ENCODE measurements at regions not wholly inside any gene's neighbourhood (a gene's known extent, or its start where the extent isn't known, plus 50 kb on each side); places are given as distances from the start of the nearest gene placed in this dataset.
"Not testable (repeated sequence)": the region's sequence is repeated elsewhere in the genome, so short reads cannot be mapped to it uniquely, and the experiment has no call there.

DNA sequence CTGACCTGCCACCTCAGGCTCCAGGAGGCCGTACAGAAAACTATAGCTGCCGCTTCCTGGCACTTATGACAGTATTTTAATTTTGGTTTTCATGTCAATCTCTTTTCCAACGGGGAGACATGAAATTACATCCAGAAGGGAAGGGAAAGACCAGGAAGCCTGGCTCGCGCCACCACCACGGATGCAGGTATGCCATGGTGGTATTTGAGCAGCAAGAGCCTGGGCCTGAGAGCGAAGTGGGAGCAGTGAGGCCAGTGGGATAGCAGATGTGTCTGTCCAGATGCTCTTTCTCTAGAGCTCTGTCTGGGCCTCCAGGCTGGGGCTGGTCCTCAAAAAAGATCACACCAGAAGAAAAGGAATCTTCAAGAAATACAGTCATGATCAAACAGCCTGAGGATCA, 82.5 kb upstream of the CPEB2 start:
- no peak for DNase-seq (ENCODE audit: low spot score)

DNA sequence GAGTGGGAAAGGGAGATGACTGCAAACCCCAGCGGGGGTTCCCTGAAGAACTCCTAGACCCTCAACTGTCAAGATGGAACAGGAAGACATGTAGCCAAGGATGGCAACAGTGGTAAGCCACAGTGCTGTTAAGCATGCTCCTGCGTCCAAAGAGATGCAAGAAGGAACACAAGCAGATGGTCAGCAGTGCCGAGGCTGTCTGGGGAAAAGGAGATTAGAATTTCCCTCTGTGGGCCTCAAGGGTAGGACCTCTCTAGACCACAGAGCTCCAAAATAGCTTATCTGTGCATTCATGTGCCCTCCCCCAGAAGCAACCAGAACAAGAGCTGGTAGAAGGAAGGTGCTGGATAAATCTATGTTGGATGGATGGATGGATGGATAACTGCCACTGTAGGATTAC, 82.0 kb upstream of the CPEB2 start:
- DNase-seq (ENCODE audit: low spot score), result no peak

DNA sequence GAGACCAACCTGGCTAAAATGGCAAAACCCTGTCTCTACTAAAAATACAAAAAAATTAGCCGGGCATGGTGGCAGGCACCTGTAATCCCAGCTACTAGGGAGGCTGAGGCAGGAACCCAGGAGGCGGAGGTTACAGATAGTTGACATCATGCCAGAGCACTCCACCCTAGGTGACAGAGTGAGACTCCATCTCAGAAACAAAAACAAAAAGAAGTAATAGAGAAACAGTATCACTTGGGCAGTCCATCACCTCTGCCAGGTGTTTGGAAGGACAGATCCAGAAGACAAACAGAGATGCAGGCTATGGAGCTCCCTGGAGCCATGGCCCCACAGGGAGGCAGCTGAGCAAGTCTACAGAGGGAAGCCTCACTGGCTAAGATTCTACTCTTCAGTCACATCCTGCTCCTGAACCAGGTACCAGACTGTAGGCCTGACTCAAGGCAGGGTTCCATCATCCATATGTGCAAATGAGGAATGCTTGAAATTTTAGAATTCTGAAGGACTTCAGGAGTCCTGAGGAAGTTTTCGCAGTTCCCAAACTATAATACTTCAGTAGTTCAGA, 81.4 kb upstream of the CPEB2 start:
- DNase-seq (ENCODE audit: low spot score), result no peak

DNA sequence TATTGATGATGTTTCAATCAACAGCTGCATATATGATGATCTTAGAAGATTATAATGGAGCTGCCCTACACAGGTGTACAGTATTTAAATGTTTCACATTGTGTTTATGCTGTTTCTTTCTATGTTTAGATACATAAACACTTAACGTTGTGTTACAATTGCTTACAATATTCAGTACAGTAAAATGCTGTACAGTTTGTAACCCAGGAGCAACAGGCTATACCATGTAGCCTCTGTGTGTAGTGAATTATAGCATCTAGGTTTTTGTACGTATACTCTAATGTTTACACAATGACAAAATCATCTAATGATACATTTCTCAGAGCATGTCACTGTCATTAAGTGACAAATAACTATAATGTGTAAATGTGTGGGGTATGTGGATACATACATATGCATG, 80.5 kb upstream of the CPEB2 start:
- DNase-seq (ENCODE audit: low spot score), result not testable (repeated sequence)

DNA sequence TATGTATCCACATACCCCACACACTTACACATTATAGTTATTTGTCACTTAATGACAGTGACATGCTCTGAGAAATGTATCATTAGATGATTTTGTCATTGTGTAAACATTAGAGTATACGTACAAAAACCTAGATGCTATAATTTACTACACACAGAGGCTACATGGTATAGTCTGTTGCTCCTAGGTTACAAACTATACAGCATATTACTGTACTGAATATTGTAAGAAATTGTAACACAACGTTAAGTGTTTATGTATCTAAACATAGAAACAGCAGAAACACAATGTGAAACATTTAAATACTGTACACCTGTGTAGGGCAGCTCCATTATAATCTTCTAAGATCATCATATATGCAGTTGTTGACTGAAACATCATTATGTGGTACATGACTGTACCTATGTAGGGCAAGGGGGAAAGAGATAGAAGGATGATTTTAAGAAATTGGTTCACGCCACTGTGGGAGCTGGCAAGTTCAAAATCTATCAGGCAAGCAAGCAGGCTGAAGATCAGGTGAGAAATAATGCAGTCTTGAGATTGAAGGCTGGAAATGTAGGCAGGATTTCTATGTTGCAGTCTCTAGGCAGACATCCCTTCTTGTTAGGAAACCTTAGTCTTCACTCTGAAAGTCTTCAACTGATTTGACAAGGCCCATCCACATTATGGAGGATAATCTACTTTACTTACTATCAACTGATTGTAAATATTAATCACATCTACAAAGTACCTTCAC, 78.0 kb upstream of the CPEB2 start:
- DNase-seq (ENCODE audit: low spot score), result no peak

DNA sequence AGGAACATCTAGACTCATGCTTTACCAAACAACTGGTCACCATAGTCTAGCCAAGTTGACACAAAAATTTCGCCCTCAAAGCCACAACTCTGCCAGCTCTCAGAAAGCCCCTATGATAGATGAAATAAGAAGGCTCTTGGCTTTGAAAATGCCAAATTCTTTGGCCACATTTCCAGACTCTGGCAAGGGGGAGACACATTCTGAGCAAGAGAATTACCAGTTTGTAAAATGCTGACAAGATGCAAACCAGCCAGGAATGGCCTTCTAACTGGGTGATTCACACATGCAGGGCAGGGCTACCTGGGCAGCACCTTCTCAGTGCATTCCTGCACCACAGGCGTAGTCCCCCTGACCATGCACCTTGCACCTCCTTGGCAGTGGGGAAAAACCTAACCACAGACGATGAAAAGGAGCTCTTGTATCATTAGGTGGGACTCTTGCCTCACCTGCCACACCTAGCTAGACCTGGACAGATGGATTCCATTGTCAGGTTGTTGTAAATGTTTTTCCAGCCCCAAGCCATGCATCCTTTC, 77.4 kb upstream of the CPEB2 start:
- DNase-seq (ENCODE audit: low spot score), result no peak

GRCh38 chr4:14925471-14925870, 76.8 kb upstream of the CPEB2 start:
- no peak for DNase-seq (ENCODE audit: low spot score)

DNA sequence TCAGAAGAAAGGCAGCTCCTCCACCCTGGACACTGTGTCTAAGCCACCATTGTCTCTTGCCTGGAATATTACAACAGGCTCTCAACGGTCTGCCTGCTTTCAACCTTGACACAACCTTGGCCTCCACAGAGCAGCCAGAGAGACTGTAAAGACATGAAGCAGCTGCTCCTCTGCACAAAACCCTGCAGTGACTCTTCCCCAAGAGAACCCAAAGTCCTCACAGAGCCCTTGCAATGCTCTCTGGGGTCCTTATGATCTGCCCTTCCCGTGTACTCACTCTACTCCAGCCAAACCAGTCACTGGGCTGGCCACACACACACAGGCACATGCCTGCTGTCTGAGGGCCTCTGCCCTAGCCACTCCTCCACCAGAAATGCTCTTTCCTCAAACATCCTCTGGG, 75.9 kb upstream of the CPEB2 start:
- no peak for DNase-seq (ENCODE audit: low spot score)

DNA sequence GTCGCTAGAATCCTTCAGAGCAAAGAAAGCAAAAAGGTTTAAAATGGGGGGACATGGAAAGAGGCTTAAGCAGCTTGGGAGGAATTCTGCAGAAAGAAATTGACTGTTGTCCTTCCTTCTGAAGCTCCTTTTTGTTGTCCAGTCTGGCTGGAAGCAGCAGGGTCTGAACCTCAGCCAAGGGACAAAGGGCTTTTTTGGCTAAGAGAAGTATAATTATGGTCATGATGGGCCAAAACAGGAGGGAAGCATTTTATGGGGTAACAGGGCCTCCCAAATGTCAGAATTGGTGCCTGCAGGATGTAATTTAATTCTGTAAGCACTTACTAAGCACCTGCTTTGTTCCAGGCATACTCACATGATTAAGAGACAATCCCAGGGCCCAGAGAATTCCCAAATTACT, 74.2 kb upstream of the CPEB2 start:
- DNase-seq (ENCODE audit: low spot score), result no peak

DNA sequence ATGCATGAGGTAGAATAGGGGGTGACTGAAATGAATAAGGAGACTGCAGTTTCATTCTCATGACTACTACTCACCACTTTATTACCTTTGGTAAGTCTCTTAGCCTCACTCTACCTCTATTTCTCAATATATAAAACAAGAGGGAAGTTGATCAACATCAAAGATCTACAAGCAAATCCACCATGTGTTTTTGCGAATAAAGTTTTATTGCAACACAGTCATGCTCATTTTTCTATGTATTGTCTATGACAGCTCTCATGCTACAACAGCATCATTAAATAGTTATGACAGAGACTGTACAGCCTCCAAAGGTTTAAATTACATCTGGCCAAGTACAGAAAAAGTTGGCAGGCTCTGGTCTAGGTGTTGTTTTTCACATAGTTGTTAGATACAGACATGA, 72.6 kb upstream of the CPEB2 start:
- DNase-seq (ENCODE audit: low spot score), result no peak

GRCh38 chr4:14934704-14935390, 67.4 kb upstream of the CPEB2 start:
- no peak for DNase-seq (ENCODE audit: low spot score)

DNA sequence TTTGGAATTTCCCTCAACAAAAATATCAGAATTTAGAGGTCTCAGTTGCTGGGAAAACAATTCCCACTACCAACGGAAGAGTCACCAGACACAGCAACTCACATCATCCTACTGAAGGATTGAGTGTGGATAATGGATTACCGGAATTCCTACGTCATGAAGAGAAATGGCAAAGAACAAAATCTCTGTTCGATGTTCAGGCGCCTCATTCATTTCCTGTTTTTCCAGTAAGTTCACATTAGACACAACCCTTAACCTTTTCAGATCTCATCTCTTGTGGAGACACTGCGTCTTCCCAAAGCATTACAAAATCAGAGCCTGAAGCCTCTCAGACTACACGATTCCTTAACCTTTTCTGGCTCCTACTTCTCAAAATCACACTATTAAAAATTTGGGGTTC, 58.5 kb upstream of the CPEB2 start:
- DNase-seq (ENCODE audit: low spot score), result no peak

DNA sequence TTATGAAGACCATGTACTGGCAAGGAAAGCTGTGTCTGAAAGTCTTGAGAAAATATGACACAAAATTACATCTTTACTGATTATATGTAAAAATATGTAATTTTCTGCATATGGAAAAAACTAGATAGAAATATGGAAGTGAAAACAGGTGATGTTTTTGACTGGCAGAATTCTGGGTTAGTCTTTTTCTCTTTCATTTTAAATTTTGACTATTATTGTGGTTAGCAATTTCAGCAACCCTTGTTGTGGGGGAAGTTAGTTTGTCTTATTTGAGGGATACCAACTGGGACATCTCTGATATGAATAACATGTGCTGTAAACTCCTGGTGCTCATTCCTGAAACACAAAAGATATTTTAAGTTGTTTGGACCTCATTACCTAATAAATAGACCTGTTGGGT, 49.9 kb upstream of the CPEB2 start:
- no peak for DNase-seq (ENCODE audit: low spot score)
